Adipocyte (in vitro differentiated cells): ENCODE measurements at regions not wholly inside any gene's neighbourhood (a gene's known extent, or its start where the extent isn't known, plus 50 kb on each side); places are given as distances from the start of the nearest gene placed in this dataset.

Experiments
- DNase-seq: peaks from one replicate; pipeline ENCODE4 v3.0.0-alpha.2; 2015; ENCODE audit warnings: low read depth
- H3K27me3 ChIP-seq: replicated peaks from 2 replicates; pipeline ENCODE4 v1.7.0; 2013; ENCODE audit warnings: mild to moderate bottlenecking, low read length, moderate library complexity; ENCODE audit not compliant: control insufficient read depth, insufficient read depth
- H3K36me3 ChIP-seq: 2 replicates; pipeline ENCODE4 v1.7.0; 2013; ENCODE audit warnings: low read length, mild to moderate bottlenecking, moderate library complexity; ENCODE audit not compliant: control insufficient read depth, insufficient read depth, severe bottlenecking
- H3K4me1 ChIP-seq: 2 replicates; pipeline ENCODE4 v1.7.0; 2013; ENCODE audit warnings: mild to moderate bottlenecking, low read length, moderate library complexity; ENCODE audit not compliant: control insufficient read depth, insufficient read depth
- H3K4me3 ChIP-seq: 2 replicates; pipeline ENCODE4 v1.7.0; 2013; ENCODE audit warnings: mild to moderate bottlenecking, low read length, moderate library complexity
- H3K9ac ChIP-seq: 2 replicates; pipeline ENCODE4 v1.7.0; 2013; ENCODE audit warnings: mild to moderate bottlenecking, low read length, moderate library complexity
- H3K9me3 ChIP-seq: 2 replicates; pipeline ENCODE4 v1.7.0; 2013; ENCODE audit warnings: mild to moderate bottlenecking, low read length, moderate library complexity; ENCODE audit not compliant: control insufficient read depth

- H3K4me1 ChIP-seq, result peaks cover 7% of the 10 kb centered on the region
- DNase-seq, result no peak
- no peaks in the 10 kb centered on the region for H3K36me3 ChIP-seq
- H3K4me3 ChIP-seq, result no peak overlapping the region
- no peak overlapping the region for H3K9ac ChIP-seq
- no peaks in the 10 kb centered on the region for H3K27me3 ChIP-seq
- H3K9me3 ChIP-seq, result peaks cover 2% of the 10 kb centered on the region
Measured at GRCh38 chr2:236724200-236724599, 154.6 kb downstream of the ACKR3 start.

GRCh38 chr2:236726701-236727450 is 157.3 kb downstream of the ACKR3 start:
- Histone ChIP-seq H3K4me1 (peaks cover 7% of the 10 kb centered on the region), H3K27me3 (no peaks in the 10 kb centered on the region), H3K36me3 (no peaks in the 10 kb centered on the region), H3K9me3 (peaks cover 8% of the 10 kb centered on the region), H3K9ac (no peak overlapping the region), H3K4me3 (no peak overlapping the region)
- no peak for DNase-seq

GRCh38 chr2:236728916-236729670 is 159.5 kb downstream of the ACKR3 start:
- no peaks in the 10 kb centered on the region for H3K27me3 ChIP-seq
- no peak for DNase-seq
- H3K9me3 ChIP-seq, result peaks cover 8% of the 10 kb centered on the region
- peaks cover 24% of the 10 kb centered on the region for H3K4me1 ChIP-seq
- no peak overlapping the region for H3K4me3 ChIP-seq
- no peaks in the 10 kb centered on the region for H3K36me3 ChIP-seq
- no peak overlapping the region for H3K9ac ChIP-seq

- H3K27me3 ChIP-seq, result no peaks in the 10 kb centered on the region
- DNase-seq, result no peak
- H3K9me3 ChIP-seq, result peaks cover 8% of the 10 kb centered on the region
- H3K4me1 ChIP-seq, result peaks cover 24% of the 10 kb centered on the region
- no peaks in the 10 kb centered on the region for H3K36me3 ChIP-seq
- no peak overlapping the region for H3K9ac ChIP-seq
- no peak overlapping the region for H3K4me3 ChIP-seq
Measured at GRCh38 chr2:236730393-236730792, 160.8 kb downstream of the ACKR3 start.

GRCh38 chr2:236731767-236732580 is 162.3 kb downstream of the ACKR3 start:
- Histone ChIP-seq H3K4me1 (peaks cover 24% of the 10 kb centered on the region), H3K4me3 (no peak overlapping the region), H3K27me3 (no peaks in the 10 kb centered on the region), H3K36me3 (no peaks in the 10 kb centered on the region), H3K9ac (peak overlapping the region; percentile 62), H3K9me3 (peaks cover 8% of the 10 kb centered on the region)
- DNase-seq, result peak; percentile 71

GRCh38 chr2:236733156-236733555 is 163.5 kb downstream of the ACKR3 start:
- H3K9ac ChIP-seq, result peak overlapping the region; percentile 71
- H3K4me3 ChIP-seq, result peak overlapping the region; percentile 39
- H3K9me3 ChIP-seq, result peaks cover 8% of the 10 kb centered on the region
- no peak for DNase-seq
- no peaks in the 10 kb centered on the region for H3K27me3 ChIP-seq
- H3K36me3 ChIP-seq, result no peaks in the 10 kb centered on the region
- peaks cover 24% of the 10 kb centered on the region for H3K4me1 ChIP-seq

- Histone ChIP-seq H3K27me3 (no peaks in the 10 kb centered on the region), H3K4me1 (peaks cover 24% of the 10 kb centered on the region), H3K9me3 (no peaks in the 10 kb centered on the region), H3K9ac (no peak overlapping the region), H3K4me3 (no peak overlapping the region), H3K36me3 (no peaks in the 10 kb centered on the region)
- DNase-seq, result no peak
Measured at GRCh38 chr2:236735825-236736238, 166.2 kb downstream of the ACKR3 start.

- no peak overlapping the region for H3K4me3 ChIP-seq
- H3K36me3 ChIP-seq, result no peaks in the 10 kb centered on the region
- H3K9me3 ChIP-seq, result no peaks in the 10 kb centered on the region
- peaks cover 12% of the 10 kb centered on the region for H3K4me1 ChIP-seq
- DNase-seq, result no peak
- no peaks in the 10 kb centered on the region for H3K27me3 ChIP-seq
- no peak overlapping the region for H3K9ac ChIP-seq
Measured at GRCh38 chr2:236738030-236738429, 168.4 kb downstream of the ACKR3 start.

GRCh38 chr2:236738896-236739295 is 169.3 kb downstream of the ACKR3 start:
- peaks cover 13% of the 10 kb centered on the region for H3K4me1 ChIP-seq
- H3K9me3 ChIP-seq, result no peaks in the 10 kb centered on the region
- H3K36me3 ChIP-seq, result no peaks in the 10 kb centered on the region
- H3K27me3 ChIP-seq, result no peaks in the 10 kb centered on the region
- no peak overlapping the region for H3K4me3 ChIP-seq
- DNase-seq, result no peak
- no peak overlapping the region for H3K9ac ChIP-seq

GRCh38 chr2:236739663-236740062 is 170.0 kb downstream of the ACKR3 start:
- no peak overlapping the region for H3K4me3 ChIP-seq
- no peaks in the 10 kb centered on the region for H3K27me3 ChIP-seq
- peaks cover 19% of the 10 kb centered on the region for H3K4me1 ChIP-seq
- DNase-seq, result no peak
- no peaks in the 10 kb centered on the region for H3K9me3 ChIP-seq
- H3K36me3 ChIP-seq, result no peaks in the 10 kb centered on the region
- H3K9ac ChIP-seq, result no peak overlapping the region

GRCh38 chr2:236740506-236740905 is 170.9 kb downstream of the ACKR3 start:
- Histone ChIP-seq H3K27me3 (no peaks in the 10 kb centered on the region), H3K9me3 (no peaks in the 10 kb centered on the region), H3K36me3 (no peaks in the 10 kb centered on the region), H3K9ac (no peak overlapping the region), H3K4me1 (peaks cover 28% of the 10 kb centered on the region), H3K4me3 (no peak overlapping the region)
- DNase-seq, result no peak
